Osteocyte (in vitro differentiated cells): ENCODE measurements at regions not wholly inside any gene's neighbourhood (a gene's known extent, or its start where the extent isn't known, plus 50 kb on each side); places are given as distances from the start of the nearest gene placed in this dataset.

ENCODE experiments used
- DNase-seq: peaks from one replicate; pipeline ENCODE4 v3.0.0; 2021; ENCODE audit warnings: mixed read lengths; ENCODE audit not compliant: unreplicated experiment; ENCODE audit errors: extremely low spot score
- H3K27ac Mint-ChIP-seq: one replicate; pipeline ENCODE4 v1.8.0; 2021; ENCODE audit warnings: mild to moderate bottlenecking, mixed read lengths; ENCODE audit not compliant: unreplicated experiment
- H3K27me3 Mint-ChIP-seq: one replicate; pipeline ENCODE4 v1.8.0; 2021; ENCODE audit warnings: mixed read lengths; ENCODE audit not compliant: unreplicated experiment
- H3K36me3 Mint-ChIP-seq: one replicate; pipeline ENCODE4 v1.8.0; 2021; ENCODE audit warnings: mixed read lengths; ENCODE audit not compliant: unreplicated experiment
- H3K4me1 Mint-ChIP-seq: one replicate; pipeline ENCODE4 v1.8.0; 2021; ENCODE audit warnings: mixed read lengths; ENCODE audit not compliant: unreplicated experiment
- H3K4me3 Mint-ChIP-seq: one replicate; pipeline ENCODE4 v1.8.0; 2021; ENCODE audit warnings: mild to moderate bottlenecking, moderate library complexity, mixed read lengths; ENCODE audit not compliant: unreplicated experiment
- H3K9me3 Mint-ChIP-seq: one replicate; pipeline ENCODE4 v1.8.0; 2021; ENCODE audit warnings: mixed read lengths; ENCODE audit not compliant: unreplicated experiment
- TF ChIP-seq, protein P1 (sequence below): fragments of 200-600 bp; sonication (generic); IDR thresholded peaks from 2 replicates; pipeline ENCODE4 v1.5.0; 2021; ENCODE audit warnings: antibody characterized with exemption, mild to moderate bottlenecking, moderate library complexity

DNA sequence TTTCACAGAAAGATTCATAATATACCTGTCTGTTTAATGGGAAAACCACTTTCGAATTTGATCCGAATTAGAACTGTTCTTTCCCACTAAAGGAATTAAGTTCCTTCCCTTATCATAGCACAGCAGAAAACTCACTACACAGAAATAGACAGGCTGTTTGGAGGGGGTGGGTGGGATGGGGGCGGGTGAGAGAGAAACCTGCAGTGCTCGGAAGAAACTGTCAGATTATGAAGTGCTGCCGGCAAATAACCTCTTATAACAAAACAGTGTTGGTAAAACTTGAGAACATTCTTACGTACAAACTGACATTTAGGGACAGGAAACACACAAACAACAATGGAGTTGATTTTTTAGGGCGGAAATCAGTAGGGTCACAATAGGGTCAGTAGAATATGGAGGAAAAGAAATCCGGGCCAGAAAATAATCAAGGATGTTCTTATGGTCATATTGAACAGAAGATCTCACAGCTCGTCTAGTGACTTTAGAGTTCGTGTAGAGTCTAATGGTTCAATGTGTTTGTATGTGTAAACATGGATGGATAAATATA lies 756.0 kb upstream of the LRATD1 start:
- H3K9me3 Mint-ChIP-seq = no peaks in the 10 kb centered on the region
- H3K27me3 Mint-ChIP-seq = no peaks in the 10 kb centered on the region
- TF ChIP-seq, protein P1, sequence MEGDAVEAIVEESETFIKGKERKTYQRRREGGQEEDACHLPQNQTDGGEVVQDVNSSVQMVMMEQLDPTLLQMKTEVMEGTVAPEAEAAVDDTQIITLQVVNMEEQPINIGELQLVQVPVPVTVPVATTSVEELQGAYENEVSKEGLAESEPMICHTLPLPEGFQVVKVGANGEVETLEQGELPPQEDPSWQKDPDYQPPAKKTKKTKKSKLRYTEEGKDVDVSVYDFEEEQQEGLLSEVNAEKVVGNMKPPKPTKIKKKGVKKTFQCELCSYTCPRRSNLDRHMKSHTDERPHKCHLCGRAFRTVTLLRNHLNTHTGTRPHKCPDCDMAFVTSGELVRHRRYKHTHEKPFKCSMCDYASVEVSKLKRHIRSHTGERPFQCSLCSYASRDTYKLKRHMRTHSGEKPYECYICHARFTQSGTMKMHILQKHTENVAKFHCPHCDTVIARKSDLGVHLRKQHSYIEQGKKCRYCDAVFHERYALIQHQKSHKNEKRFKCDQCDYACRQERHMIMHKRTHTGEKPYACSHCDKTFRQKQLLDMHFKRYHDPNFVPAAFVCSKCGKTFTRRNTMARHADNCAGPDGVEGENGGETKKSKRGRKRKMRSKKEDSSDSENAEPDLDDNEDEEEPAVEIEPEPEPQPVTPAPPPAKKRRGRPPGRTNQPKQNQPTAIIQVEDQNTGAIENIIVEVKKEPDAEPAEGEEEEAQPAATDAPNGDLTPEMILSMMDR = no peak
- H3K36me3 Mint-ChIP-seq = no peaks in the 10 kb centered on the region
- no peak overlapping the region for H3K4me3 Mint-ChIP-seq
- no peak overlapping the region for H3K27ac Mint-ChIP-seq
- H3K4me1 Mint-ChIP-seq = no peaks in the 10 kb centered on the region
- DNase-seq = no peak

DNA sequence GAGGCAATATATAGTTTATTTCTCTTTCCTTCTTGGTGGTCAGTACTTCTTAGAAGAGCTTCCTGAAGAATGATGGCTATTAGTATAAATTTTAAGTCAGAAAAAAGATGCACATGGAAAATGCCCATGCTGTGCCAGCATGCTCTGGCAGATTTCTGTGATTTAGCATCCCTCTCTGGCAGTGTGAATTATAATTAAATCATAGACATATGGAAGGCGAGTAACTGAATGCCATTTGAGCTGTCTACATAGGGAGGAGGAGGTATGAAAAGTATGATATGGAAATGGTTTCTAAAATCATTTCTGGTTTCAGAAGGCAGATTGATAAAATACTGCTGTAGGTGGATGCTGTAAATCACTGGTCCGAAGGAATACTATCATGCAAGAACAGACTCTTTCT lies 754.9 kb upstream of the LRATD1 start:
- Mint-ChIP-seq H3K9me3 (no peaks in the 10 kb centered on the region), H3K27me3 (no peaks in the 10 kb centered on the region), H3K36me3 (no peaks in the 10 kb centered on the region), H3K4me1 (no peaks in the 10 kb centered on the region), H3K27ac (no peak overlapping the region), H3K4me3 (no peak overlapping the region)
- DNase-seq = no peak
- TF ChIP-seq, protein P1 = no peak

DNA sequence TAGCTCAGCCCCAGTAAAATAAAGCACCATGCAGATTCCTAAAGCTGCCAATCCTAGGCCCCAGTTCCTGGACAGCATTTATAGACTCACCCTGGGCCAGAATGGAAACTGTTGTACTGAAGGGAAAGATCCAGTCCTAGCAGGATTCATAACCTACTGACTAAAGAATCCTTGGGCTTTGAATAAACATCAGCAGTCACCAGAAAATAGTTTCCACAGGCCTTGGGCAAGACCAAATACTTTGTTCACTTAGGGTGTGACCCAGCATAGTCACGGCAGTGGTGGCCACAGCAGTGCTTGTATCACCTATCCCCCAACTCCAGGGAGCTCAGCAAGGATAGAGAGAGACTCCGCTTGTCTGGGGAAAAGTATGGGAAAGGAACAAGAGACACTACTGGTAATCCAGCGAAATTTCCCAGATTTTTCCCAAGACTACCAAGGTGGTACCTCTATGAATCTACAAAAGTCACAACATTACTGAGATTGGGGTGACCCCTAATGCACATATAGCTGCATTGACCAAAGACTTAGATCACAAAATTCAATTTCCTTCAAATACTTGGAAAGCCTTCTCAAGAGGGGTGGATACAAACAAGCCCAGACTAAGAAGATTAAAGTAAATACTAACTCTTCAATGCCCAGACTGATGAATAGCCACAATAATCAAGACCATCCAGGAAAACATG lies 748.1 kb upstream of the LRATD1 start:
- DNase-seq = no peak
- no peak overlapping the region for H3K4me3 Mint-ChIP-seq
- H3K9me3 Mint-ChIP-seq = no peaks in the 10 kb centered on the region
- TF ChIP-seq, protein P1 = no peak
- H3K27me3 Mint-ChIP-seq = no peaks in the 10 kb centered on the region
- no peak overlapping the region for H3K27ac Mint-ChIP-seq
- no peaks in the 10 kb centered on the region for H3K36me3 Mint-ChIP-seq
- no peaks in the 10 kb centered on the region for H3K4me1 Mint-ChIP-seq

DNA sequence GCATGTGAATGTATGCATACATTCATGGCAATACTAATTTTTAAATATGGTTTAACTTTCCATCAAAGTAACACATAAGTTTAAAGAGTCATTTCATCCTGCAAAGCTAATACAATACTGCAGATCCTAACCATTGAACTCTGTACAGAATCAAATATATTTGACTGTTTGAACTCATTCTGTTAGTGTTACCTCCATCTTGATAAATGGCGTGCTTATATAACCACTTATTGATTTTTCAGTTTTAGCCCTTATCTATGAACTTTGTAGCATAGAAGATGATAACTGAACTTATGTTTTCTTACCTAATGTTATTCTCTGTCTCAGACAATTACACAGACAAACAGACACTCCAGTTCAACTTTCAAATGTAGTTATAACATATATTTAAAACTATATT lies 731.0 kb upstream of the LRATD1 start:
- Mint-ChIP-seq H3K27me3 (no peaks in the 10 kb centered on the region), H3K4me1 (no peaks in the 10 kb centered on the region), H3K4me3 (no peak overlapping the region), H3K9me3 (no peaks in the 10 kb centered on the region), H3K27ac (no peak overlapping the region), H3K36me3 (no peaks in the 10 kb centered on the region)
- DNase-seq = no peak
- TF ChIP-seq, protein P1 = no peak

DNA sequence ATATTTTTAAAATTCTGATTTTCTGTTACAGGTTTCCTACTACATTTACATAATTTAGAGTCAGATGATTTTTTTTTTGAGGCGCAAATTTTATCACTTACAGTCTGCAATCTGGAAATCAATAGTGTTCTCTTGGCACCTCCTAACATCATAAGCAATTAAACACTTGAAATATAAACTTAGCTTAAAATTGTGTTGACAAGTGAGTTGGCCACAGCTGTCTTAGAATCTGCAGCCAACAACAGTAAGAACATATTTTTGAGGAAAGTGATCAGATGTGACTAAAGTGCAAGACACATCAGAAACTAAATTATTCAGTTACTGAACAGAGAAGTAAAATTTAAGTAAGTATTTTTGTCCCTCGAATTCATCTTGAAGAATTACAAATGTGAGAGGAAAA lies 726.7 kb upstream of the LRATD1 start:
- Mint-ChIP-seq H3K4me3 (no peak overlapping the region), H3K9me3 (no peaks in the 10 kb centered on the region), H3K27me3 (no peaks in the 10 kb centered on the region), H3K27ac (no peak overlapping the region), H3K36me3 (no peaks in the 10 kb centered on the region), H3K4me1 (no peaks in the 10 kb centered on the region)
- no peak for DNase-seq
- TF ChIP-seq, protein P1 = no peak
